K562 (cell line): ENCODE measurements at regions not wholly inside any gene's neighbourhood (a gene's known extent, or its start where the extent isn't known, plus 50 kb on each side); places are given as distances from the start of the nearest gene placed in this dataset.

Source experiments
- ATAC-seq: fragments of 200-7000 bp; cut with Tn5 transposase; 3 replicates; pipeline ENCODE4 v1.9.1; 2020; ENCODE audit warnings: moderate library complexity
- BruUV-seq: library from RNA; stranded (reverse); fragments of 400-500 nt; replicated peaks from 2 replicates; lab custom pipeline; 2021; lab: Mats Ljungman, UMichigan
- CTCF ChIA-PET: fragments of 300-600 bp; formaldehyde crosslinking; extraction: SDS; loops from one replicate; lab custom pipeline; 2021; ENCODE audit warnings: low intra/inter-chr PET ratio; lab: Yijun Ruan, JAX
- POLR2A ChIA-PET: fragments of 300-600, 350-650 bp; sonication (Branson Sonifier 250); formaldehyde crosslinking; extraction: SDS; loops from one replicate; lab custom pipeline; 2021; ENCODE audit warnings: antibody characterized with exemption, inconsistent platforms; lab: Yijun Ruan, JAX
- DNase-seq, 4 experiments: peaks; one replicate each; pipeline versions ENCODE4 v3.0.0 to v3.0.0-alpha.2; 2011 to 2018; ENCODE audit warnings: low spot score in 3 of 4, mixed read lengths in 3 of 4; ENCODE audit errors: extremely low read depth in 1 of 4
- FAIRE-seq: peaks from 2 replicates; lab custom pipeline; 2011; peaks lifted over from hg19 to GRCh38; lab: Jason Lieb, UNC
- H2AFZ ChIP-seq: 2 replicates; pipeline ENCODE4 v1.6.0; 2011; ENCODE audit warnings: low read depth, low read length, control low read depth, inconsistent platforms
- H3K27ac ChIP-seq: fragments of 200-600 bp; 3 replicates; pipeline ENCODE4 v1.8.0; 2011; ENCODE audit warnings: low read depth, mild to moderate bottlenecking, control low read depth, inconsistent platforms, low read length, moderate library complexity, mixed read lengths; ENCODE audit errors: extremely low read depth
- H3K27me3 ChIP-seq, 2 experiments: fragments of 300-600 bp in 1 of 2; 2 replicates in 1 of 2; 3 replicates in 1 of 2; pipeline versions ENCODE4 v1.6.0 to v1.8.0; 2011; ENCODE audit warnings: inconsistent platforms in 2 of 2, low read length in 2 of 2, mild to moderate bottlenecking in 1 of 2, mixed read lengths in 1 of 2, moderate library complexity in 1 of 2; ENCODE audit not compliant: control insufficient read depth in 2 of 2, insufficient read depth in 2 of 2
- H3K36me3 ChIP-seq: fragments of 300-600 bp; 3 replicates; pipeline ENCODE4 v1.8.0; 2011; ENCODE audit warnings: mild to moderate bottlenecking, low read length, inconsistent platforms; ENCODE audit not compliant: control insufficient read depth, insufficient read depth
- H3K4me1 ChIP-seq, 2 experiments: fragments of 200-600 bp in 1 of 2; replicated peaks in 1 of 2; 2 replicates in 1 of 2; 3 replicates in 1 of 2; pipeline versions ENCODE4 v1.5.1 to v1.8.0; 2011; ENCODE audit warnings: inconsistent platforms in 2 of 2, low read length in 2 of 2, mild to moderate bottlenecking in 1 of 2, mixed read lengths in 1 of 2, moderate library complexity in 1 of 2; ENCODE audit not compliant: control insufficient read depth in 2 of 2, insufficient read depth in 2 of 2
- H3K4me2 ChIP-seq: 2 replicates; pipeline ENCODE4 v1.6.1; 2011; ENCODE audit warnings: low read length, control low read depth, inconsistent platforms, mixed read lengths; ENCODE audit not compliant: insufficient read depth
- H3K4me3 ChIP-seq: fragments of 200-600 bp; sonication (generic), shearing (Covaris generic); 2 replicates; pipeline ENCODE4 v1.5.1; 2016; ENCODE audit warnings: control low read depth, inconsistent platforms
- H3K79me2 ChIP-seq: fragments of 200-600 bp; 3 replicates; pipeline ENCODE4 v1.8.0; 2011; ENCODE audit warnings: low read length, inconsistent platforms; ENCODE audit not compliant: control insufficient read depth, insufficient read depth
- H3K9ac ChIP-seq, 2 experiments: 2 replicates each; pipeline versions ENCODE4 v1.6.0 to v1.6.1; 2011; ENCODE audit warnings: low read depth in 2 of 2, low read length in 2 of 2, control low read depth in 1 of 2, inconsistent platforms in 1 of 2, mild to moderate bottlenecking in 1 of 2, mixed read lengths in 1 of 2; ENCODE audit not compliant: insufficient read depth in 1 of 2
- H3K9me1 ChIP-seq: one replicate; pipeline ENCODE4 v1.6.0; 2011; ENCODE audit warnings: inconsistent platforms, mild to moderate bottlenecking, low read length, moderate library complexity; ENCODE audit not compliant: control insufficient read depth, insufficient read depth
- H3K9me3 ChIP-seq: replicated peaks from 2 replicates; pipeline ENCODE4 v1.5.1; 2011; ENCODE audit warnings: low read depth, low read length, inconsistent platforms; ENCODE audit not compliant: control insufficient read depth, insufficient read depth
- H4K20me1 ChIP-seq: replicated peaks from 2 replicates; pipeline ENCODE4 v1.6.1; 2011; ENCODE audit warnings: low read length, inconsistent platforms, mixed read lengths; ENCODE audit not compliant: control insufficient read depth, insufficient read depth
- CBFA2T3 ChIP-seq: fragments of 450-650 bp; IDR thresholded peaks from 2 replicates; pipeline ENCODE4 v1.6.1; 2017
- ELF4 ChIP-seq: fragments of 450-650 bp; formaldehyde crosslinking; IDR thresholded peaks from 2 replicates; pipeline ENCODE4 v1.4.0; 2022; ENCODE audit warnings: missing genetic modification characterization
- FOXM1 ChIP-seq, 2 experiments: fragments of 450-650 bp in 1 of 2; sonication (generic) in 1 of 2; formaldehyde crosslinking in 1 of 2; IDR thresholded peaks; 2 replicates each; pipeline versions ENCODE4 v1.6.1 to v1.9.0; 2017 to 2022; ENCODE audit warnings: low read depth in 2 of 2, mild to moderate bottlenecking in 2 of 2, missing genetic modification reagents in 1 of 2, moderate library complexity in 1 of 2
- MAFF ChIP-seq: IDR thresholded peaks from 2 replicates; pipeline ENCODE4 v1.6.1; 2012; ENCODE audit warnings: low read length, improper control_type of control experiment
- MAZ ChIP-seq, 2 experiments: fragments of 450-650 bp in 1 of 2; sonication (generic) in 1 of 2; formaldehyde crosslinking; IDR thresholded peaks in 1 of 2; conservative IDR thresholded peaks in 1 of 2; 2 replicates each; pipeline versions ENCODE4 v1.4.0 to v1.5.0; 2020; ENCODE audit warnings: mild to moderate bottlenecking in 1 of 2, missing genetic modification reagents in 1 of 2
- SAFB ChIP-seq: fragments of 200-400 bp; formaldehyde crosslinking; IDR thresholded peaks from 2 replicates; pipeline ENCODE4 v1.6.1; 2017; ENCODE audit warnings: low read depth, low read length, borderline replicate concordance
- STAG1 ChIP-seq: sonication (generic); formaldehyde crosslinking; IDR thresholded peaks from 2 replicates; pipeline ENCODE4 v1.5.0; 2020; ENCODE audit warnings: missing genetic modification reagents, borderline replicate concordance
- TAF7 ChIP-seq: fragments of 450-650 bp; IDR thresholded peaks from 2 replicates; pipeline ENCODE4 v1.6.1; 2016; ENCODE audit warnings: missing genetic modification characterization, missing compliant biosample characterization
- U2AF1 ChIP-seq: fragments of 200-400 bp; formaldehyde crosslinking; optimal IDR thresholded peaks from 2 replicates; pipeline ENCODE3; 2017; ENCODE audit warnings: mild to moderate bottlenecking, low read depth, low read length, moderate library complexity
- WGBS: fragments of 100-300 bp; shearing (Covaris generic); methylation state at CpG from one replicate; pipeline ENCODE4 v1.1.6; 2016; ENCODE audit warnings: low coverage, mixed read lengths; ENCODE audit not compliant: insufficient coverage; ENCODE audit errors: missing lambda C conversion rate; 5-methylcytosine and 5-hydroxymethylcytosine counted together
- in situ Hi-C: fragments of 300-500 bp; cut with MboI; formaldehyde crosslinking; loops from 4 replicates; pipeline ENCODE4 v1.15.0; 2018; ENCODE audit warnings: inconsistent platforms, mixed read lengths
- intact Hi-C: fragments of 100-400 bp; cut with micrococcal nuclease; formaldehyde crosslinking; loops from 2 replicates; pipeline ENCODE4 v1.14.2; 2022

DNA sequence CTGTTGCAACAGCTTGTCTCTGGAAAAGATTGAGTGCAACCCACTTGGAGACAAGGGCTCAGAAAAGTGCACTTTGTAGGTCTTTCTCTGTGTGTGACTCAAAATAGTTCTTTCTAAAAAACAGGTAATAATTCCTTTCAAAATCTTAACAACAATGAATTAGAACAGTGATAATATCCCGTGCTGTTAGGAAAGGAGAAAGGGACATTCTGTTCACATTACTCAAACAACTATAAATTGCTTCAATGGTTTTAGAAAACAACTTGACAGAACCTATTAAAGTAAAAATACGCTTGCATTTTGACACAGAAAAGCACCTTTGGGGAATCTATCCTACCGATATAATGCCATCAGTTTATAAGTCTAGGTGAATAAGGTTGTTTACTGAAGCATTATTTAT is 468.1 kb upstream of the DPP6 start:
- Histone ChIP-seq H3K27ac (no peak overlapping the region), H3K79me2 (no peaks in the 10 kb centered on the region), H3K27me3 (peaks cover 0 to 4% of the 10 kb centered on the region in 2 experiments; a peak in 1 of 5 replicates), H3K9me1 (no peaks in the 10 kb centered on the region), H3K4me1 (no peaks in the 10 kb centered on the region), H2AFZ (no peak overlapping the region), H4K20me1 (no peaks in the 10 kb centered on the region), H3K9me3 (no peaks in the 10 kb centered on the region), H3K4me2 (no peak overlapping the region), H3K9ac (no peak overlapping the region), H3K4me3 (no peak overlapping the region), H3K36me3 (no peaks in the 10 kb centered on the region)
- in situ Hi-C loops: no loop called here
- TF ChIP-seq STAG1 (CRISPR knock-in tag) (no peak), FOXM1 (IDR thresholded peaks at IDR 0.05; ENCODE audit: low read depth) (no peak), FOXM1 (CRISPR knock-in tag; IDR thresholded peaks at IDR 0.05; ENCODE audit: low read depth) (no peak), SAFB (no peak), U2AF1 (no peak)
- 4% methylated on average over 3 of the region's 3 CpGs for WGBS
- ATAC-seq (no peak), DNase-seq (no peak), FAIRE-seq (no peak)
- CTCF ChIA-PET: no interaction called here
- POLR2A ChIA-PET: no interaction called here
- no TSS peak for BruUV-seq
- intact Hi-C loops: no loop called here

- Histone ChIP-seq H3K4me2 (no peak overlapping the region), H3K9me3 (no peaks in the 10 kb centered on the region), H3K4me3 (no peak overlapping the region), H3K4me1 (no peaks in the 10 kb centered on the region), H2AFZ (no peak overlapping the region), H3K9ac (no peak overlapping the region), H3K27ac (no peak overlapping the region), H3K9me1 (no peaks in the 10 kb centered on the region), H4K20me1 (no peaks in the 10 kb centered on the region), H3K27me3 (peaks cover 8 to 15% of the 10 kb centered on the region in 2 experiments), H3K79me2 (no peaks in the 10 kb centered on the region), H3K36me3 (no peaks in the 10 kb centered on the region)
- ATAC-seq (no peak), DNase-seq (no peak), FAIRE-seq (no peak)
- TF ChIP-seq CBFA2T3: no peak
- no peak for TF ChIP-seq ELF4
- TF ChIP-seq MAZ (CRISPR knock-in tag; conservative IDR thresholded peaks at IDR 0.05 in 1 of 2, IDR thresholded peaks at IDR 0.05 in 1 of 2): no peak
- no peak for TF ChIP-seq MAFF
- TF ChIP-seq TAF7 (tag): no peak
- POLR2A ChIA-PET: no interaction called here
- CTCF ChIA-PET: no interaction called here
- in situ Hi-C loops: no loop called here
- no TSS peak for BruUV-seq
- intact Hi-C loops: no loop called here
- WGBS: 0% methylated on average over 5 of the region's 5 CpGs
Observed at GRCh38 chr7:153588586-153588985, 463.6 kb upstream of the DPP6 start.
